Common myeloid progenitor, CD34-positive (primary cell): ENCODE measurements at regions not wholly inside any gene's neighbourhood (a gene's known extent, or its start where the extent isn't known, plus 50 kb on each side); places are given as distances from the start of the nearest gene placed in this dataset.
"Not testable (repeated sequence)": the region's sequence is repeated elsewhere in the genome, so short reads cannot be mapped to it uniquely, and the experiment has no call there.

ENCODE experiments used
- CTCF ChIA-PET: fragments of 350-600 bp; sonication (Branson Sonifier 250); formaldehyde crosslinking; loops from one replicate; lab custom pipeline; 2021; ENCODE audit warnings: antibody characterized with exemption; lab: Charles Lee
- POLR2A ChIA-PET: fragments of 350-600 bp; sonication (Branson Sonifier 250); formaldehyde crosslinking; loops from one replicate; lab custom pipeline; 2021; ENCODE audit warnings: antibody characterized with exemption; lab: Charles Lee
- DNase-seq, 3 donors: peaks; one replicate each; pipeline versions ENCODE4 v3.0.0 to v3.0.0-alpha.2; 2013
- H3K27ac ChIP-seq, 2 experiments: 1 replicate in 1 of 2; 2 replicates in 1 of 2; pipeline ENCODE4 v1.7.0; 2013; ENCODE audit warnings: inconsistent platforms in 2 of 2, low read length in 2 of 2, mild to moderate bottlenecking in 2 of 2, low read depth in 1 of 2, moderate library complexity in 1 of 2; ENCODE audit not compliant: severe bottlenecking in 2 of 2, insufficient read depth in 1 of 2, poor library complexity in 1 of 2
- H3K27me3 ChIP-seq, 5 experiments: replicated peaks in 2 of 5; 1 replicate in 3 of 5; 2 replicates in 2 of 5; pipeline versions ENCODE4 v1.6.1 to v1.7.0; 2013; ENCODE audit warnings: low read length in 4 of 5, mild to moderate bottlenecking in 2 of 5, moderate library complexity in 2 of 5, inconsistent platforms in 1 of 5; ENCODE audit not compliant: insufficient read depth in 5 of 5, control insufficient read depth in 4 of 5
- H3K36me3 ChIP-seq, 4 experiments: 1 replicate in 2 of 4; 2 replicates in 2 of 4; pipeline versions ENCODE4 v1.6.1 to v1.7.0; 2013; ENCODE audit warnings: low read length in 3 of 4, control low read depth in 1 of 4, mild to moderate bottlenecking in 1 of 4; ENCODE audit not compliant: control insufficient read depth in 4 of 4, insufficient read depth in 4 of 4
- H3K4me1 ChIP-seq, 4 experiments: 1 replicate in 3 of 4; 2 replicates in 1 of 4; pipeline versions ENCODE4 v1.6.1 to v1.7.1; 2013; ENCODE audit warnings: low read length in 3 of 4, mild to moderate bottlenecking in 3 of 4, control low read depth in 1 of 4, inconsistent platforms in 1 of 4, moderate library complexity in 1 of 4; ENCODE audit not compliant: control insufficient read depth in 4 of 4, insufficient read depth in 4 of 4; ENCODE audit errors: control extremely low read depth in 1 of 4
- H3K4me3 ChIP-seq, 7 experiments: 1 replicate in 4 of 7; 2 replicates in 3 of 7; pipeline versions ENCODE4 v1.5.1 to v1.7.0; 2013; ENCODE audit warnings: mild to moderate bottlenecking in 7 of 7, low read length in 6 of 7, moderate library complexity in 6 of 7, inconsistent platforms in 2 of 7, low read depth in 2 of 7, control low read depth in 1 of 7; ENCODE audit not compliant: insufficient read depth in 4 of 7, control insufficient read depth in 1 of 7; ENCODE audit errors: extremely low read depth in 1 of 7
- H3K9me3 ChIP-seq, 5 experiments: 1 replicate in 4 of 5; 2 replicates in 1 of 5; pipeline versions ENCODE4 v1.6.1 to v1.7.1; 2013; ENCODE audit warnings: low read length in 4 of 5, mild to moderate bottlenecking in 2 of 5, inconsistent platforms in 1 of 5, low read depth in 1 of 5, moderate library complexity in 1 of 5; ENCODE audit not compliant: control insufficient read depth in 4 of 5, insufficient read depth in 2 of 5; ENCODE audit errors: control extremely low read depth in 1 of 5
- WGBS: methylation state at CpG from one replicate; pipeline ENCODE4 v1.1.5; 2013; ENCODE audit not compliant: insufficient coverage; 5-methylcytosine and 5-hydroxymethylcytosine counted together

DNA sequence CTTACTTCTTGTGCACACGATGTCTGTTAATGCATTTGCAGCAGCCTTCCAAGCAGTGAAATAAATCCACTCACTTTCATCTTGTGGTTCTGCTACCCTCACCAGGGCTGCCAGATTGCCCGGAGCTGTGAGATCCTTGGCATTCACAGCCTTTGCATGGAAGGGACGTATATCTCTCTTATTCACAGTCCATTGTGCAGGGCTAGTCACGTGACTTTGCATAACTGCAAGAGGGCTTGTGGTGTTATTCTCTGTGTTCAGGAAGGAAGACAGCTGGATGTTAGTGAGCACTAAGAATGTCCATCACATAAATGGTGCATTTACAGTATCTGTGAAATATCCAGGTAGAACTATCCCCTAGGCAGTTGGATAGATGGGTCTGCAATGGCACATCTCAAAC lies 96.5 kb upstream of the BEND4 start:
- H3K27ac ChIP-seq = no peak overlapping the region
- no peaks in the 10 kb centered on the region for H3K9me3 ChIP-seq
- H3K4me1 ChIP-seq = peaks cover 0 to 2% (median 0%) of the 10 kb centered on the region in 4 experiments
- no peaks in the 10 kb centered on the region for H3K27me3 ChIP-seq
- no peak for DNase-seq
- WGBS = 92% methylated on average over 3 of the region's 4 CpGs
- no peaks in the 10 kb centered on the region for H3K36me3 ChIP-seq
- H3K4me3 ChIP-seq = no peak overlapping the region
- POLR2A ChIA-PET = no interaction called here
- CTCF ChIA-PET = no interaction called here

DNA sequence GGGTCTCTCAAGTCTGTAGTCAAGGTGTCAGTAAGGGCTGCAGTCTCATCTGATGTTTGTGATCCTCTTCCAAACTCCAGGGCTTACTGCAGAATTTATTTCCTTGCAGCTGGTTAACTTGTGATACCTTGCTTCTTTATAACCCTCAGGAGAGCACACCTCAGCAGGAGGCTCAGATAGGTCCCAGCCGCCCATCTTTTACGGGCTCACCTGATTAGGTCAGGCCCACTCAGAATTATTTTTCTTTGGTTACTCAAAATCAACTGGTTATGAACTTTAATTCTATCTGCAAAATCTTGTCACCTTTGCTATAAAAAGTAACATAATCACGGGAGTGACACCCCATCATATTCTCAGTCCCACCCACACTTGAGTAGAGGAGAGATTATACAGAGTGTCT lies 99.9 kb upstream of the BEND4 start:
- 100% methylated on average over 2 of the region's 3 CpGs for WGBS

GRCh38 chr4:42257645-42258044 lies 105.2 kb upstream of the BEND4 start:
- POLR2A ChIA-PET, H3K9me3 ChIP-seq, H3K4me1 ChIP-seq, H3K27me3 ChIP-seq, CTCF ChIA-PET, H3K36me3 ChIP-seq, DNase-seq, H3K27ac ChIP-seq, H3K4me3 ChIP-seq: not testable (repeated sequence)
- WGBS = 100% methylated on average over 1 of the region's 6 CpGs

More for the DNA sequence above, 99.9 kb upstream of the BEND4 start:
- H3K27me3 ChIP-seq = no peaks in the 10 kb centered on the region
- CTCF ChIA-PET = no interaction called here
- H3K4me1 ChIP-seq = peaks cover 0 to 2% (median 0%) of the 10 kb centered on the region in 4 experiments
- H3K9me3 ChIP-seq = no peaks in the 10 kb centered on the region
- no peak overlapping the region for H3K27ac ChIP-seq
- H3K36me3 ChIP-seq = no peaks in the 10 kb centered on the region
- POLR2A ChIA-PET = no interaction called here
- H3K4me3 ChIP-seq = no peak overlapping the region
- no peak for DNase-seq

DNA sequence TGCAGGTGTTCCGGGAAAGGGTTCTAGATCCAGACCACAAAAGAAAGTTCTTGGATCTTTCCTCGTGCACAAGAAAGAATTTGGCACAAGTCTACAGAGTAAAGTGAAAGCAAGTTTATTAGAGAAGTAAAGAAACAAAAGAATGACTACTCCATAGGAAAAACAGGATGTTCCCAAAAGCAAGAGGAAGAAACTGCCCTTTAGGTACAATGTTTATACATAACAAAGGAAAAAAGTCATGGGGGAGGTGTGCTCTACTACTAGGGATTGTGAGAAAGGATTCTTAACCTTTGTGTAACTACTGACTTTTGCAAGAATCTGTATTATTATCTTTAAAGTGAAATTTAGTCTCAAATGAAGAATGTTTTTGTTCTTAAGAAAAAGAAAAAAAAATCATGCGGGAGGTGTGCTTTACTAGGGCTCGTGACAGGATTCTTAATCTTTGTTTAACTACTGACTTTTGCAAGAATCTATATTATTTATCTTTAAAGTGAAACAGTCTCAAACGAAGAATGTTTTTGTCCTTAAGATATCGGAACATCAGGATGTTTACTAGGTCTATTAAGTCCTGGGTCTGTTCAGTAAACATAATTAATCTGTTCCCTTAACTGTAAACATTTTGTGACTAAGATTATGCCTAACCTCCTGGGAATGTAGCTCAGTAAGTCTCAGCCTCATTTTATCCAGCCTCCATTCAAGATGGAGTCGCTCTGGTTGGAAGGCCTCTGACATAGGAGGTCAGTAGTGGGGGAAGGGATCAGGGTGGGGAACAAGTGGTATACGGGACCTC lies 110.4 kb upstream of the BEND4 start:
- ChIA-PET CTCF (no interaction called here), POLR2A (no interaction called here)
- H3K27ac ChIP-seq = no peak overlapping the region
- H3K27me3 ChIP-seq = no peaks in the 10 kb centered on the region
- no peaks in the 10 kb centered on the region for H3K4me1 ChIP-seq
- no peaks in the 10 kb centered on the region for H3K9me3 ChIP-seq
- no peak for DNase-seq
- WGBS = 100% methylated on average over 1 of the region's 8 CpGs
- H3K4me3 ChIP-seq = no peak overlapping the region
- no peaks in the 10 kb centered on the region for H3K36me3 ChIP-seq

DNA sequence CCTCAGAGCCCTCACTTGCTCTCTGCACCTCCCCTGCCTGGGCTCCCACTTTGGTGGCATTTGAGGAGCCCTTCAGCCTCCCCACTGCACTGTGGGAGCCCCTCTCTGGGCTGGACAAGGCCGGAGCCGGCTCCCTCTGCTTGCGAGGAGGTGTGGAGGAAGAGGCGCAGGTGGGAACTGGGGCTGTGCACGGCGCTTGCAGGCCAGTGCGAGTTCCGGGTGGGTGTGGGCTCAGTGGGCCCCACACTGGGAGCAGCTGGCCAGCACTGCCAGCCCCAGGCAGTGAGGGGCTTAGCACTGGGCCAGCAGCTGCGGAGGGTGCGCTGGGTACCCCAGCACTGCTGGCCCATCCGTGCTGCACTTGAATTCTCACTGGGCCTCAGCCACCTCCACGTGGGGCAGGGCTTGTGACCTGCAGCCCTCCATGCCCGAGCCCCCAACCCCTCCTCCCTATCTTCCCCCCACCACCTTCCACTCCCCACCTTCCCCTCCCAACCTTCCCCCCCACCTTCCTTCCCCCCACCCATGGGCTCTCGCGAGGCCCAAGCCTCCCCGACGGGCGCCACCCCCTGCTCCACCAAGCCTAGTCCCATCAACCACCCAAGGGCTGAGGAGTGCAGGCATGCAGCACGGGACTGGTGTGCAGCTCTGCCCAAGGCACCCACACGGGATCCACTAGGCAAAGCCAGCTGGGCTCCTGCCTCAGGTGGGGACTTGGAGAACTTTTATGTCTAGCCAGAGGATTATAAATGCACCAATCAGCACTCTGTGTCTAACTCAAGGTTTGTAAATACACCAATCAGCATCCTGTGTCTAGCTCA lies 113.5 kb upstream of the BEND4 start:
- Histone ChIP-seq H3K36me3 (no peaks in the 10 kb centered on the region), H3K9me3 (no peaks in the 10 kb centered on the region), H3K27ac (no peak overlapping the region), H3K4me1 (no peaks in the 10 kb centered on the region), H3K4me3 (no peak overlapping the region), H3K27me3 (no peaks in the 10 kb centered on the region)
- ChIA-PET POLR2A (interaction anchor here (0.6 kb wide), 1 partner anchor 1573 kb away, joined by 3 read pairs; no protein-coding TSS in a partner anchor), CTCF (interaction anchor here (1.5 kb wide), 1 partner anchor 14 kb away, joined by 3 read pairs; no protein-coding TSS in a partner anchor)
- 93% methylated on average over 12 of the region's 20 CpGs for WGBS
- DNase-seq = no peak

GRCh38 chr4:42267724-42268123 lies 115.3 kb upstream of the BEND4 start:
- Histone ChIP-seq H3K4me1 (no peaks in the 10 kb centered on the region), H3K27ac (no peak overlapping the region), H3K36me3 (no peaks in the 10 kb centered on the region), H3K9me3 (no peaks in the 10 kb centered on the region), H3K4me3 (no peak overlapping the region), H3K27me3 (no peaks in the 10 kb centered on the region)
- CTCF ChIA-PET = interaction anchor here (1.5 kb wide), 1 partner anchor 12 kb away, joined by 3 read pairs; no protein-coding TSS in a partner anchor
- POLR2A ChIA-PET = no interaction called here
- no peak for DNase-seq
- WGBS = 100% methylated on average over 1 of the region's 3 CpGs

DNA sequence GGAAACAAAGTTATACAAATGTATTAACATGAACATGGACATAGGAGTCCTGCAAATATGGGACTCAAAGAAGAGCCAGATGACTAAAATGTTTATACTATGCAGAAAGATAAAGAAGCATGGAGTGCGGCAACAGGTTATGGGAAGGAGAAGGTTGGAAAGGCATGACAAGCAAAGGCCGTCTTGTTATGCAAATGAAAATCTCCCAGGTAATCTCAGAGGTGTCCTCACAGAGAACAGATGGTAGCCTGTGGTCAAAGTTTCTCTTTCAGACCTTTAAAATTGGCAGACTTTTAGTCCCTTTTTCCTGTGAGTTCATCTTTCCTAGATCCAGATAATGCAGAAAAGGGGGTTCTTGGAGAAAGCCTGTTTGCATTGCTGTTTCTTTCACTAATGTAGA lies 116.4 kb upstream of the BEND4 start:
- CTCF ChIA-PET = no interaction called here

More for the DNA sequence above, 116.4 kb upstream of the BEND4 start:
- 83% methylated on average over 2 of the region's 2 CpGs for WGBS
- no peaks in the 10 kb centered on the region for H3K4me1 ChIP-seq
- POLR2A ChIA-PET = no interaction called here
- no peaks in the 10 kb centered on the region for H3K9me3 ChIP-seq
- no peaks in the 10 kb centered on the region for H3K27me3 ChIP-seq
- no peak overlapping the region for H3K27ac ChIP-seq
- H3K36me3 ChIP-seq = no peaks in the 10 kb centered on the region
- H3K4me3 ChIP-seq = no peak overlapping the region
- no peak for DNase-seq
